Suprapubic skin (tissue), 4 donors: ENCODE measurements at regions not wholly inside any gene's neighbourhood (a gene's known extent, or its start where the extent isn't known, plus 50 kb on each side); places are given as distances from the start of the nearest gene placed in this dataset.

Experiments used
- DNase-seq, 2 donors: peaks; one replicate each; pipeline ENCODE4 v3.0.0-alpha.2; 2019; ENCODE audit warnings: low spot score in 2 of 2
- H3K27ac ChIP-seq: fragments of 200-600 bp; sonication (generic); one replicate; pipeline ENCODE4 v1.5.1; 2019
- H3K27me3 ChIP-seq: fragments of 200-600 bp; sonication (generic); one replicate; pipeline ENCODE4 v1.5.1; 2019
- H3K36me3 ChIP-seq: fragments of 200-600 bp; sonication (generic); one replicate; pipeline ENCODE4 v1.5.1; 2019
- H3K4me1 ChIP-seq: fragments of 200-600 bp; sonication (generic); one replicate; pipeline ENCODE4 v1.5.1; 2019
- H3K4me3 ChIP-seq: fragments of 200-600 bp; sonication (generic); one replicate; pipeline ENCODE4 v1.5.1; 2019; ENCODE audit warnings: mild to moderate bottlenecking
- H3K9me3 ChIP-seq: fragments of 200-600 bp; sonication (generic); one replicate; pipeline ENCODE4 v1.5.1; 2019
- CTCF ChIP-seq, 2 donors: fragments of 200-600 bp in 1 of 2; fragments of 450-650 bp in 1 of 2; sonication (generic) in 1 of 2; IDR thresholded peaks; one replicate each; pipeline ENCODE4 v1.5.1; 2016 to 2019; ENCODE audit warnings: antibody characterized with exemption in 2 of 2, mild to moderate bottlenecking in 1 of 2, moderate library complexity in 1 of 2
- EP300 ChIP-seq: sonication (generic); formaldehyde crosslinking; IDR thresholded peaks from one replicate; pipeline ENCODE4 v1.6.1; 2017; ENCODE audit warnings: antibody characterized with exemption
- POLR2A ChIP-seq, 2 donors: fragments of 450-650 bp; IDR thresholded peaks; one replicate each; pipeline ENCODE4 v1.6.1; 2017; ENCODE audit warnings: antibody characterized with exemption in 2 of 2, mild to moderate bottlenecking in 2 of 2, moderate library complexity in 2 of 2
- POLR2AphosphoS5 ChIP-seq, 3 donors: sonication (generic); formaldehyde crosslinking; IDR thresholded peaks; one replicate each; pipeline ENCODE4 v1.6.1; 2017; ENCODE audit warnings: antibody characterized with exemption in 3 of 3
- WGBS: methylation state at CpG from one replicate; pipeline ENCODE4 v1.1.5; 2018; 5-methylcytosine and 5-hydroxymethylcytosine counted together

GRCh38 chr20:58102744-58103516 lies 125.5 kb downstream of the ANKRD60 start:
- WGBS = 54% methylated on average over 7 of the region's 7 CpGs

GRCh38 chr20:58102261-58102660 lies 126.2 kb downstream of the ANKRD60 start:
- WGBS = 60% methylated on average over 4 of the region's 4 CpGs

More at GRCh38 chr20:58102744-58103516, 125.5 kb downstream of the ANKRD60 start:
- H3K27ac ChIP-seq = no peak overlapping the region
- no peaks in the 10 kb centered on the region for H3K27me3 ChIP-seq
- H3K9me3 ChIP-seq = no peaks in the 10 kb centered on the region
- DNase-seq = no peak
- TF ChIP-seq EP300 (no peak), POLR2AphosphoS5 (IDR thresholded peaks at IDR 0.05) (no peak), CTCF (IDR thresholded peaks at IDR 0.05) (no peak), POLR2A (IDR thresholded peaks at IDR 0.05) (no peak)
- no peaks in the 10 kb centered on the region for H3K36me3 ChIP-seq
- H3K4me1 ChIP-seq = peaks cover 6% of the 10 kb centered on the region
- no peak overlapping the region for H3K4me3 ChIP-seq

GRCh38 chr20:58100731-58101356 lies 127.6 kb downstream of the ANKRD60 start:
- Histone ChIP-seq H3K36me3 (no peaks in the 10 kb centered on the region), H3K27ac (no peak overlapping the region), H3K4me3 (no peak overlapping the region), H3K4me1 (peaks cover 6% of the 10 kb centered on the region), H3K27me3 (no peaks in the 10 kb centered on the region), H3K9me3 (no peaks in the 10 kb centered on the region)
- 97% methylated on average over 7 of the region's 7 CpGs for WGBS
- DNase-seq = no peak
- TF ChIP-seq CTCF (IDR thresholded peaks at IDR 0.05) = no peak
- TF ChIP-seq POLR2A (IDR thresholded peaks at IDR 0.05) = no peak
- no peak for TF ChIP-seq POLR2AphosphoS5 (IDR thresholded peaks at IDR 0.05)
- no peak for TF ChIP-seq EP300

More at GRCh38 chr20:58102261-58102660, 126.2 kb downstream of the ANKRD60 start:
- H3K4me1 ChIP-seq = peaks cover 6% of the 10 kb centered on the region
- H3K9me3 ChIP-seq = no peaks in the 10 kb centered on the region
- H3K4me3 ChIP-seq = no peak overlapping the region
- no peak overlapping the region for H3K27ac ChIP-seq
- H3K27me3 ChIP-seq = no peaks in the 10 kb centered on the region
- H3K36me3 ChIP-seq = no peaks in the 10 kb centered on the region
- TF ChIP-seq POLR2A (IDR thresholded peaks at IDR 0.05) (no peak), EP300 (no peak)
- no peak for DNase-seq

GRCh38 chr20:58099956-58100730 lies 128.3 kb downstream of the ANKRD60 start:
- Histone ChIP-seq H3K36me3 (no peaks in the 10 kb centered on the region), H3K4me1 (peaks cover 6% of the 10 kb centered on the region), H3K4me3 (no peak overlapping the region), H3K27ac (no peak overlapping the region), H3K9me3 (no peaks in the 10 kb centered on the region), H3K27me3 (no peaks in the 10 kb centered on the region)
- DNase-seq = no peak
- 85% methylated on average over 9 of the region's 9 CpGs for WGBS
- TF ChIP-seq POLR2A (IDR thresholded peaks at IDR 0.05) = no peak
- TF ChIP-seq CTCF (IDR thresholded peaks at IDR 0.05) = no peak
- TF ChIP-seq EP300 = no peak
- no peak for TF ChIP-seq POLR2AphosphoS5 (IDR thresholded peaks at IDR 0.05)

- 93% methylated on average over 16 of the region's 16 CpGs for WGBS
- H3K4me3 ChIP-seq = no peak overlapping the region
- no peaks in the 10 kb centered on the region for H3K36me3 ChIP-seq
- TF ChIP-seq POLR2AphosphoS5 (IDR thresholded peaks at IDR 0.05) (no peak), CTCF (IDR thresholded peaks at IDR 0.05) (no peak), POLR2A (IDR thresholded peaks at IDR 0.05) (no peak), EP300 (no peak)
- H3K4me1 ChIP-seq = peaks cover 6% of the 10 kb centered on the region
- no peaks in the 10 kb centered on the region for H3K27me3 ChIP-seq
- H3K9me3 ChIP-seq = no peaks in the 10 kb centered on the region
- no peak for DNase-seq
- H3K27ac ChIP-seq = no peak overlapping the region
These were observed 129.0 kb downstream of the ANKRD60 start for GRCh38 chr20:58099291-58099935.
